SU-DHL-6 (cell line): ENCODE measurements at regions not wholly inside any gene's neighbourhood (a gene's known extent, or its start where the extent isn't known, plus 50 kb on each side); places are given as distances from the start of the nearest gene placed in this dataset.

Source experiments
- H2AFZ ChIP-seq: fragments of 200-600 bp; sonication (generic); 2 replicates; pipeline ENCODE4 v1.6.1; 2014; ENCODE audit warnings: low read depth, mild to moderate bottlenecking, moderate library complexity, mixed read lengths, antibody characterized with exemption, low read length; ENCODE audit not compliant: severe bottlenecking
- H3F3A ChIP-seq: fragments of 200-600 bp; shearing (Covaris generic); 2 replicates; pipeline ENCODE4 v1.6.0; 2016; ENCODE audit warnings: antibody characterized with exemption, mild to moderate bottlenecking; ENCODE audit not compliant: insufficient read depth
- H3K27ac ChIP-seq: fragments of 200-600 bp; sonication (generic); 2 replicates; pipeline ENCODE4 v1.5.1; 2016; ENCODE audit warnings: low read depth, mild to moderate bottlenecking, low read length, moderate library complexity, mixed read lengths
- H3K27me3 ChIP-seq: fragments of 200-600 bp; sonication (generic), shearing (Covaris generic); 2 replicates; pipeline ENCODE4 v1.6.0; 2014; ENCODE audit warnings: mild to moderate bottlenecking, low read length
- H3K36me3 ChIP-seq: fragments of 200-600 bp; sonication (generic); 2 replicates; pipeline ENCODE4 v1.6.1; 2014; ENCODE audit warnings: mild to moderate bottlenecking, low read length, mixed read lengths
- H3K4me2 ChIP-seq: fragments of 300-600, 200-600 bp; shearing (Covaris generic), sonication (generic); 2 replicates; pipeline ENCODE4 v1.6.0; 2014; ENCODE audit warnings: low read length, low read depth, mild to moderate bottlenecking; ENCODE audit not compliant: poor library complexity, severe bottlenecking
- H3K4me3 ChIP-seq: fragments of 200-600 bp; sonication (generic); 2 replicates; pipeline ENCODE4 v1.5.1; 2014; ENCODE audit warnings: antibody characterized with exemption, low read length, mild to moderate bottlenecking, mixed read lengths; ENCODE audit not compliant: insufficient read depth, poor library complexity, severe bottlenecking
- H3K79me2 ChIP-seq: fragments of 200-600 bp; sonication (generic); 2 replicates; pipeline ENCODE4 v1.6.1; 2014; ENCODE audit warnings: mild to moderate bottlenecking, low read length, moderate library complexity; ENCODE audit not compliant: insufficient read depth
- H3K9ac ChIP-seq: fragments of 200-600 bp; sonication (generic); 2 replicates; pipeline ENCODE4 v1.7.0; 2014; ENCODE audit warnings: mild to moderate bottlenecking, low read length
- H3K9me2 ChIP-seq: fragments of 200-600 bp; sonication (generic); replicated peaks from 2 replicates; pipeline ENCODE4 v1.6.1; 2014; ENCODE audit warnings: low read length; ENCODE audit not compliant: insufficient read depth
- H3K9me3 ChIP-seq: fragments of 200-600 bp; sonication (generic); 2 replicates; pipeline ENCODE4 v1.6.1; 2014; ENCODE audit warnings: low read length, mixed read lengths; ENCODE audit not compliant: insufficient read depth
- H4K20me1 ChIP-seq: fragments of 200-600 bp; sonication (generic); 2 replicates; pipeline ENCODE4 v1.6.1; 2014; ENCODE audit warnings: low read depth, mild to moderate bottlenecking, antibody characterized with exemption, low read length, moderate library complexity, mixed read lengths
- CTCF ChIP-seq: fragments of 200-600 bp; sonication (generic); IDR thresholded peaks from one replicate; pipeline ENCODE4 v1.5.1; 2017; ENCODE audit warnings: antibody characterized with exemption, mild to moderate bottlenecking, low read length, moderate library complexity; ENCODE audit not compliant: insufficient read depth, poor library complexity, severe bottlenecking
- EZH2phosphoT487 ChIP-seq: fragments of 200-600 bp; sonication (generic), shearing (Covaris generic); conservative IDR thresholded peaks from 2 replicates; pipeline ENCODE4 v1.6.1; 2018; ENCODE audit warnings: mild to moderate bottlenecking, antibody characterized with exemption, low read length, moderate library complexity, mixed read lengths

DNA sequence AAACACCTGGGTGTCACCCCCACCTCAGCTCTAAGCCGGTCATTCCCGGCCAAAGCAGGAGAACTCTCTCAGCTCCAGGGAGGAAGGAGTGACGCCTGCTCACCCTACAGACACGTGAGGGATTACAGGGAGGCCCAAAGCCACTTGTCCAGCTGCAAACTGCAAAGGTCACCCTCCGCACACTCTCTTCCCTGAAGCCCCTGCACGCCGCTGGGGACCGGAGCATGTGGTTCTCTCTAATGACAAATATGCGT lies 108.0 kb upstream of the ID2 start:
- H3K79me2 ChIP-seq = no peaks in the 10 kb centered on the region
- H3F3A ChIP-seq = peaks cover 20% of the 10 kb centered on the region
- peak overlapping the region; percentile 88 for H3K27ac ChIP-seq
- no peaks in the 10 kb centered on the region for H3K9me2 ChIP-seq
- H3K4me2 ChIP-seq = peak overlapping the region; percentile 74
- peak overlapping the region; percentile 47 for H3K9ac ChIP-seq
- no peaks in the 10 kb centered on the region for H3K9me3 ChIP-seq
- H2AFZ ChIP-seq = no peak overlapping the region
- no peaks in the 10 kb centered on the region for H3K36me3 ChIP-seq
- TF ChIP-seq EZH2phosphoT487 = no peak
- no peak for TF ChIP-seq CTCF
- peak overlapping the region; percentile 0 for H3K4me3 ChIP-seq
- H3K27me3 ChIP-seq = no peaks in the 10 kb centered on the region
- no peaks in the 10 kb centered on the region for H4K20me1 ChIP-seq

- Histone ChIP-seq H3K9me3 (no peaks in the 10 kb centered on the region), H3K27me3 (no peaks in the 10 kb centered on the region), H3K4me3 (peak overlapping the region; percentile 32), H3K36me3 (no peaks in the 10 kb centered on the region), H3K4me2 (peak overlapping the region; percentile 74), H3K79me2 (no peaks in the 10 kb centered on the region), H3K9ac (peak overlapping the region; percentile 47), H2AFZ (no peak overlapping the region), H4K20me1 (no peaks in the 10 kb centered on the region), H3K9me2 (no peaks in the 10 kb centered on the region), H3F3A (peaks cover 25% of the 10 kb centered on the region), H3K27ac (peak overlapping the region; percentile 88)
- TF ChIP-seq EZH2phosphoT487 (no peak), CTCF (no peak)
Measured at GRCh38 chr2:8574196-8575037, 107.4 kb upstream of the ID2 start.

DNA sequence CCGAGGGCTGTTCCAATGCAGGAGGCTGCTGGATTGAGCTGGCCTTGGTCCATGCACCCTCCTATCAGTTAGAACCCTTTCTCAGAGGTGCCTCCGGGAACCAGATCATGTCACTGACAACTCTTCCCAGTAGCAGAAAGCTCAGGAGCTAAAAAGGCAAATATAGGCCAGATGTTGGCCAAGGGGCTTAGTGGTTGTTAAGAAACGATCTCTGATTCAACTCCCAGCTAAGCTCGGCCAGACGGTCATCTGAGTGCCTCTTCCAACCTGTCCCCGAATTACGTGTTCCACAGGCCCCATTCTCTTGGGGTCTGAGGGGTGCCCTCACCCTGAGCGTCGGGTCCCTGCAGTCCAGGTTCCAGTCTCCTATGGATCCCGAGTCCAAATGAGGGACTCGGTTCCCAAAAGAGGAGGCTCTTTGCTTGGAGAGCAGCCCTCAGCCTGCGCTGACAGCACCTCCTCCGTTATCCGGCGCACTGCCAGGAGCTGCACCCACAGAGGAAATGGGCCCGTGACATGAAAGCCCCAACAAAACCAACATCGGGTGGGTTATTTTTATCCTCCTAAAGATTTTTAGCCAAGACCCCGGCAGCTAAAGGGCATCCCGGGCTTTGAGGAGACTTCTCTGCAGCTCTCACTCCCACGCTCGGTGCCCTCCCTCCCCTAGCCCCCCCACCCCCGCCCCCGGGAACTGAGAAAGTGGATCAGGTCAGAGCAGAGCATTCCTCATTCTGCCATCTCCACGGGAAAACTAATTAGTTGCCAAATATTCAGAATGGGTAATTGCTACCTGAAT lies 106.6 kb upstream of the ID2 start:
- peak overlapping the region; percentile 74 for H3K4me2 ChIP-seq
- no peak overlapping the region for H2AFZ ChIP-seq
- TF ChIP-seq EZH2phosphoT487 (no peak), CTCF (no peak)

More for the DNA sequence above, 106.6 kb upstream of the ID2 start:
- Histone ChIP-seq H3K9me3 (no peaks in the 10 kb centered on the region), H3K4me3 (peak overlapping the region; percentile 32), H3K79me2 (no peaks in the 10 kb centered on the region), H3K27ac (peak overlapping the region; percentile 88), H3K9me2 (no peaks in the 10 kb centered on the region), H3F3A (peaks cover 31% of the 10 kb centered on the region), H4K20me1 (no peaks in the 10 kb centered on the region), H3K36me3 (no peaks in the 10 kb centered on the region), H3K27me3 (no peaks in the 10 kb centered on the region), H3K9ac (peak overlapping the region; percentile 47)
